HS-27A (cell line): ENCODE measurements at regions not wholly inside any gene's neighbourhood (a gene's known extent, or its start where the extent isn't known, plus 50 kb on each side); places are given as distances from the start of the nearest gene placed in this dataset.
A peak's percentile ranks its signal among the peaks of the same experiment; 100 is the strongest.

Experiments
- DNase-seq: peaks from one replicate; pipeline ENCODE4 v3.0.0-alpha.2; 2012; ENCODE audit warnings: low read depth, missing footprints

DNA sequence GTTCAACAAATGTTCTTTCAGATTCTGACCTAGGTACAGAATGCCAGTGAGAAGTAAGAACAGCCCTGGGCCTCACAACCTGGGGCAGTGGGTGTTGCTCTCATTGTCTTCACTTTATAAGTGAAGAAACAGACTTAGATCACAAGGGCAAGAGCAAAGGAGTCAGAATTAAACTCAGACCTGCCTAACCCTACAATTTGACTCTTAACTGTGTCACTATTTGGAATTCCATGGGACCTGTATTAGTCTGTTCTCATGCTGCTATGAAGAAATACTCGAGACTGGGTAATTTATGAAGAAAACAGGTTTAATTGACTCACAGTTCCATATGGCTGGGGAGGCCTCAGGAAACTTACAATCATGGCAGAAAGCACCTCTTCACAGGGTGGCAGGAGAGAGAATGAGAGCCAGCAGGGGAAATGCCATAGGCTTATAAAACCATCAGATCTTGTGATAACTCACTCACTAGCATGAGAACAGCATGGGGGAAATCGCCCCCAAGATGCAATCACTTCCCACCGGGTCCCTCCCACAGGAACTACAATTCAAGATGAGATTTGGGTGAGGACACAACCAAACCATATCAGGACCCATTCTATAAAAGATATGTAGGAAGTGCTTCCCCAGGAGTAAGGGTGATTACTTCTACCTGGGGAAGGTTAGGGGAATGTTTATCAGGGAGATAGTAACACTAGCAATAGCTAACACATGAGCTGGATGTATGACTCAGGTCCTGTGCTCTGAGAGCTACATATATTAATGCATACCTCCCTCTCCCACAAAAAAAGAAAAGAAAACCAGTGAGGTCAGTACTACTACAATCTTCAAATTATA lies 270.1 kb downstream of the SOX9 start:
- peak; percentile 69 for DNase-seq

DNA sequence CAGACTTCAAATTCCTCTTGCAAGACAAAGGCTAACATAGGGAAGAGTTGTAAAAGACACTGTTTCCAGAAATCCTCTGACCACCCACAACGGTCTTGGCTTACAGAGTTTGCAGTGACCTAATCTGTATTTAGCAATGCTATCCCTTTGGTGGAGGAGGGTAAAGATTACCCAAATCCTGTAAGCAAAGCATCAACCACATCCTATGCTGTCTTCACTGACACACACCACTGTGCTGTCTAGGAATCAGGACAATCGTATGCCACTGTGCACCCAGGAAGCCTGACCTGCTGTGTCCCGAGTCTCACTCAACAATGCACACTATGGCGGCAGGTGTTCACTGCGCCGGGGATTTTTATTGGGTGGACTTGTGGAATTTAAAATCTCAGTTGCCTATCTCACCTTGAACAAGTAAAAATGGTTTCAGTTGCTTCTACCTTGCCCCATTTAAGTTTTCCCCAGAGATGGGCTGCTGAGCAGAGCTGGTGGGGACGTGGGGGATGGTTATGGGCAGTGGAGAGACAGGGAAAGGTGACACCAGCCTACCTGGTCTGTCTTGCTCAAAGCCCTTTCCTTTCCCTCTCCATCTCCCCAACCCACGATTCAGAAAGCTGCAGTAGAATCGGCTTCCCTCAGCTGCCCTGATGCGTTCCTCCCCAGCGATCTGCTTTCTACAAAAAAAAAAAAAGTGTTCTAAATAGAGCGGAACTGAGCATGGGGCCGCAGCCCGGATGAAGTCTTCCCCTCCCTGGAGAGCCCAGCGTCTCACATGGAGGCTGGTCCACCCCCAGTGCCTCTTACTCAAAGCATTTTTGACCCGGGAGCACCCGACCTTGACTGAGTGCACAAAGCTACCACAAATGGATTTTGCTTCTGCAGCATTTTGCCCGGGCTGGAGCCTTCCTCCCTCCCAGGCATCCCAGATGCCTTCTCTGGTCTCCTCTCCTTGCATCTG lies 271.5 kb downstream of the SOX9 start:
- DNase-seq = no peak

DNA sequence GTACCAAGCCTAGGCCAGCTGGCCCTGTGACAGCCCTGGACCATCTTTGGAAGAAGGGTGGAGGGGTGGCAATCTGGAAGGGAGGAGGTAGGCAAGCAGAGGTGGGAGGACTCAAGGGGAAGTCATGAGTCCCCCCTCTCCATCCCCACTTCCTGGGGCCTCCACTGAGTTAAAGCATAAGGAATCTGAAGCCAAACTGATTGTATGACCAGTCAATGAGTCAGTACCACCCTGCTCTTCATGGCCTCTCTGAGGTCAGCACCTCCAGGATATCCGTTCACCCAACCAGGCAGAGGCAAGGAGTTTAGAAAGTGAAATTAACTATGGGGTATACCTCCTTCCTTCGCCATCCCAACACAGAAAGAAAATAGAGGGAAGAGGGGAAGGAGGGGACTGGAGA lies 272.7 kb downstream of the SOX9 start:
- peak; percentile 69 for DNase-seq

DNA sequence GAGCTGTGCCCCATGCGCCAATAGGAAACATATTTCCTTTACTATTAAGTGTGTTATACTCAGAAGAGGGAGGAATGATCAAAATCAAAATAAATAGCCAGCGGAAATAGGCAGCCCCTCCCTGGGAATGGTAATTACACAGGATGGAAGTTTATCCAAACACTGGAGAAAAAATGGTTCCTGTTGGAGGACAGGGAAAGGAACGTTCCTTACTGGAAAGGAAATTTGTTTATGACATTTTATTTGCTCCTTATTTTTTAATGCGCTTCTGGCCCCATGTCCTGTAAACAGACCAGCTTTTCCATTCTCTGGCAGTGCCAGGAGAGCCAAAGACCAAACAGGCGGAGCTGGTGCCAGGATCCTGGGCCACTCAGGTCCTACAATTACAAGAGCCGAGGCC lies 273.7 kb downstream of the SOX9 start:
- no peak for DNase-seq

DNA sequence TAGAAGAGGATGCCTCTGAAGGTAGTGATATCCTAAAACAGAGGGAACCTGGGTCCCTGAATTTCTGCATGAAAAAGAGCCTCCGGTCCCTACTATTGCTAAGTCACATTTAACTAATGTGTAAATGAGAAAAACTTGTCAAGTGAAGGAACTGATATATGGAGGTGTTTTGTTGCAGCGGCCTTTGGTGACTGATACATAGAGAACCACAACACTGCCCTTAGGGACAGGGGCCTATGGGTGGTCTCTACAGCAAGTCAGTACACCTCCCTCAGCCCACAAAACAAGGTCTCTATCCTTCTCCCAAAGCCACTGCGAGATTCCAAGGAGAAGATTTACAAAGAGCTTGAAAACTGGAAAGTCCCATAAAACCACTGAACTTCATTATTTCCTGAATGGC lies 275.3 kb downstream of the SOX9 start:
- DNase-seq = no peak

DNA sequence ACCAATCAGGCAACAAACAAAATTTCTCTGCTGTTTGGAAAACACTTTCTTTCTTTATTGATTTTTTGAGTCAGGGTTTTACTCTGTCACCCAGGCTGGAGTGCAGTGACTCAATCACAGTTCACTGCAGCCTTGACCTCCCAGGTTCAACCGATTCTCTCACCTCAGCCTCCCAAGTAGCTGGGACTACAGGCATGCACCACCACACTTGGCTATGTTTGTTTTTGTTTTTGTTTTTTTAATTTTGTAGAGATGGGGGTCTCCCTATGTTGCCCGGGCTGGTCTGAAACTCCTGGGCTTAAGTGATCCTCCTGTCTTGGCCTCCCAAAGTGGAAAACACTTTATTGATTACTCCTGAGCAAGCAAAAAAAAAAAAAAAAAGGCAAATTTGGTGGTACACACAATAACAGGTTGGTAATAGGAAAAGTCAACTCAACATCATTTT lies 276.4 kb downstream of the SOX9 start:
- no peak for DNase-seq

DNA sequence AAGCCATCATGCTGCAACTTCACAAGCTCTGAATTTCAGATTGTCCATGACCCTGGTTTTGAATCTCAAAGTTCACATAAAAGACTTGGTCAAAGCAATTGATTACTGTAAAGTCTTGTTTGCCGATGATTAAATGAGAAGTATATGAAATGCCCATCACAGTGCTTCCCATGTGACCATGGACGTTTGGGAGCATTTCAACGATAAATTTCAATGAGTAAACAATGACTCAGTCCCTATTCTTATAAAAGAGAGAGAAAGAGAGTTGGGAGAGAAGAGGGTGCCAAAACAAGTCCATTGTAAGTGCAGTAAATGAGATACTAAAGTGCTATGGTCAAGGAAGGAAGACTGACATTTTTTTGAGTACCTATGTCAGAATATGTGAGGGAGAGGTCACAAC lies 276.9 kb downstream of the SOX9 start:
- no peak for DNase-seq

DNA sequence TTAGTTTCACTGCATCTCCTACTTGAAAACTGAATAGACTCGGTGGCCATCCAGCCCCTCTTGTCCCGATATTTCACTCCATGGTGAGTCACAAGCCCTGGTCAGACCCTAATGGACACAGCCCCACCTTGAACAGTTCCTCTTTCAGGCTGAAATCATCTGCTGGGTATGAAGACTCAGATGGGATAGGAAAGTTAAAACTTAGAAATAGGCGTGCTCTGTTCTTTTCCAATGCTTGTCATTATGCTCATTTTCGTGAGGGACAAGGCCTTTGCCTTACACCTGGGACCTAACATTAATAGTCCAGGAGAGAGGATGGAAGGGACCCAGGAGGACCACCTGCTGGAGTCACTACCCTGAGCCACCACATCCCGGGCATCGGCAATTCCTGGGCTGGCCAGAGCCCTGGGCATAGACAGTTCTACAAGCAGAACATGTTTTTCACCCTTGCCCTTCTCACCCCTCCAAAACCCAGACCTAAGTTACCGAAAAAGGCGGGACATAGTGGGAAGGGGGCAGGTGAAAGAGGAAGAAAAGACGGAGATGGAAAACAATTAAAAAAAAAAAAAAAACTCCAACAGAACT lies 278.3 kb downstream of the SOX9 start:
- DNase-seq = no peak

DNA sequence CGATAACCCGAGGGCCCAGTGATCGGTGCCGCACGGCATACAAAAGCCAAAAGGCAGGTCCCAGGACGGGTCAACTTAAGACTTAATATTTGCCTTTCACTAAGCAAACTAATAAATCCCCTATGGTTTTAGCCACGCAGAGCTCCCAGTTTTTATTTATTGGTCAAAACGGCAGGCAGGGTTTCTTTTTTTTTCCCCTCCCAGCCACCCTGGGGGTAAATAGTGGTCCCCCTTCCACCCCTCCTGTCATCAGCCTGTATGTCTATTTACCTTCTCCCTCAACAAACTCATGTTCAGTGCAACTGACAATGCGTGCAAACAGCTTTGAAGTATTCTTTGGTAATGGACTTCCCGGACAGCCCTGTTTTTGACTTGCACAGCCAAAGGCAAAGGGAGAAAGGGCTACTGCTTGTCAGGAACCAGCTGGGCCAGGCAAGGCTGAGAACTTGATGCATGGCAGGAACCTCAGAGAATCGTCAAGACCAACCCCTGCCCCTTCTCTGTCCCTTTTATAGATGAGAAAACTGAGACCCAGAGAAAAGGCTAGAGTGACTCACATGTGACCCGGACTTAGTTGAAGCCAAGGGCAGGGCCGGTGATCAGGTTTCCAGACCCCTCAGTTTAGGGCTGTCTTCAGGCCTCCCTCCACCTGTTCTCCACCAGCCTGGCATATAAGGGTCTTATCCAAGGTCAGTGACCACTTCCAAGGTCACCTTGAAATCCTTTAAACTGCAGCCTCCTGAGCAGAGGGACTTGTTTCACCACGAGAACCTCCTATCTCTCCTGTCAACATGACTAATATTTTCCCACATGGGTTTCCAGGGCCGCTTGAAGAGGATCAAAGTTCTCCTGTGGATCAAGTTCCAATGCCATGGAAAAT lies 279.0 kb downstream of the SOX9 start:
- DNase-seq = no peak

DNA sequence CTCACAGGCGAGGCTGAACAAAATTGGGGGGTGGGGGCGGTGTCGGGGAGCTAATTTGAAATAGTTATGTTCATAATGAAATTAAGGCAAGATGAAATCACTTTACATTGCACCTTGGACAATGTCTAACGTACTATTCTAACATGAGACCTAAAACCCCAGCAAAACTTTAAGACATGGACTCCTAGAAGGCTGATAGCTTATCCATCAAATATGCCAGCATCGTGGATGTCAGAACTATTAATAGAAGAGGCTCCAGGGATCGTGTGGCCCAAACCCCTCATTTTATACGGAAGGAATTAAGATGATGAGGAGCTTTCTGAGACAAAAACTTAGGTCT lies 279.6 kb downstream of the SOX9 start:
- DNase-seq = no peak

DNA sequence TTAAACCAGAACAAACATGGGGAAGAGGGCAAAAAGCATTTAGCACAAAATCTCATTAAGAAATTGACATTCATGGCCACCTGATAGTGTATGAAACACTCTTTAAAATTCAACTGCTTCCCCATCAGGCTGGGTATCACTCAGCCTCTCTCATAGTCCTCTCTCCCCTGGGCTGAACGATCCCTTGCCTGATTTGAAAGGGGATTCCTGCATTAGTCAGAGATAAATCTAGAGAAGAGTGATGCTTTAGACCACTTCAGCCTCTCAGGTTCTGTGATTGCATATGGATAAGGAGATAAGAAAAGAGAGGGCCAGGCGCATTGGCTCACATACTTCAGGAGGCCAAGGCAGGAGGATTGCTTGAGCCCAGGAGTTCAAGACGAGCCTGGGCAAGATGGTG lies 280.0 kb downstream of the SOX9 start:
- no peak for DNase-seq

DNA sequence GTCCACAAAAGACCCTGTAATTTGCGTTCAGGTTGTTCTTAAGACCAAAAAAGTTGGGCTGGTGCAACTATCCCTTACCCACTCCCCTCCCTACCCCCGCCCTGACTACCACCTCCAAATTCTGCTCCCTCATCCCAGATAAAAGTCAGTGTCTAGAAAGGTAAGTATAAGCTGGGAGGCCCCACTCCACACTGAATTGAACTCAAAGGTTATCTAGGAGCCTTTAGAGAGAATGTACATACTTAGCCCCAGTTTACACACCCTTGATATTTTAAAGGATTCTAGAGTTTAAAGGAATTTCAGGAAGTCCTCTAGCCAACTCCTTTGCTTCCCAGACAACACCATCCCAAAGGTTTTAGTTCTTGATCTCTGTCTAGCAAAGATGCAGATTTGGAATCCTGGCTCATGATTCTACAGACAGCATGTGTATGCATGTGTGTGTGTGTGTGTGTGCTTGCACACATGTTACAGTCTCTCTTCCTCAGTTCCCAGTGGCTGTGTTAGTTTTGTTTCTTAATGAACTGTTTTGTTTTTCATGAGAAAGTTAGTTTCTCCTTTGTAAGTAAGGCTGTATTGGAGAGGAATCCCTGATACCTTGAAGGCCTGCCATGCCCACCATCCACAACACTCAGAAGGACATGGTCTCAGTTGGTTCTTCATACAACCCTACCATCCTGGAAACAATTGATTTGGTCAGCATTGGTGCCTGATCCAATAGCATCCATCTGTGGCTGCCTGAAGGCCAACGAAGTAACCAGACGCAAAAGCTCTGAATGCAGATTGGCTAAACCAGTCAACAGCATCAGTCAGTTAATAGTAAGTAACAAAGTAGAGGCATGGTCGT lies 281.3 kb downstream of the SOX9 start:
- no peak for DNase-seq

DNA sequence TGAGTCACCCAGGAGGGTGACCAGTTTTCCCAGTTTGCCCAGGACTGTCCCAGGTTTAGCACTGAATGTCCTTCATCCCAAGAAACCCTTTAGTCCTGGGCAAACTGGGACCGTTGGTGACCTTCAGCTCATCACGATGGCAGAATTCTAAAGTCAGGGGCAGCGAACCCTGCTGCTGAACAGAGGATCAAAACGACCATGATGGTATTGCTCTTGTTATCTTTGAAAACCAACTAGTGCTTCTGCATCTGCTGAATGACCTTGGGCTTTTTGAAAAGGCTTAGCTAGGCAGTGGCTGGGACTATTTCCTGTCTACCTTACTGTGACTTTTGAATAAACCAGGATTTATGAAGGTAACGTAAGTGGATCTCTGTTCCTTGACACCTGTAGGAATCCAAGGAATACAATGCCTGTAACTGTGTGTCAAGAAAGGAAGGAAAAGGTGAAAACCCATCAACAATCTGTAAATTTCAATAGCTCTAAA lies 281.9 kb downstream of the SOX9 start:
- DNase-seq = no peak

DNA sequence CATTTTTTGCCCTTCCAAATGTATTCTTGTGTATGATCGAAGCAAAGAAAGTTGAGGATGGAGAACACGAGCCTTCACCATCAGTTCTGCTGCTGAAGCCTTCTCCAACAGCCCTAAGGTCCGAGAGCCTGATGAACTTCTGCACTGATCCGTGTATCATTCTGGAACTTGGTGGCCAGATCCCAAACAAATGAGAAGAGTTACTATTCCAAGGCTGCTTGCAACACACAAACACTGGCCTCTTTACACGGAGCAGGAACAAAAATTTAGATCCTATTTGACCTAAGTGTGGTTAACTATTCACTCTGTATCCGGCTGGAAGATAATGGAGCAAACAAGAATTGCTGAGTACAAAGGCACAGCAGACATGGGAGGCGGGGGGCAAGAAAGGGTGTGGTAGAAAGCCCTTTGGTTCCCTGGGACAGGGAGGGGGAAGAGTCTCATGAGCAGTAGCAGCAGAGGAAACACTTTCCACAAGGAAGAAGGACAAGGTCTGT lies 282.9 kb downstream of the SOX9 start:
- DNase-seq = no peak

DNA sequence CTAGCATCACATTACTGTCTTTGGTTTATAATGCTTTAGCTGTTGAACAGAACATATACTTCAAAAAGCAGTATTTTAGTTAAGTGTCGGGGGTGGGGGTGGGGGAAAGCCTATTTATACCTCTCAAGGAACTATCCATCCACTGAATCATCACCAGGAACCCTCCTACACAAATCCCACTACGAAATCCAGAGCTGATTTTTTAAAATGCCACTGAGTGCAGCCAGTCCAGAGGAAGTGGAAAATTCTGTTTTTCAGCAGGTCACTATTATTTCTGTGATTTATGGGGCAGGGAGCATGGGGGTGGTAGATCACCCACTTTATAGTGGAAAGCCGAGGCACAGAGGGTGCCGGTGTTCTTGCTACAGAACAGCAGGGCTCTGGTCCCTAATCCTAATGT lies 284.1 kb downstream of the SOX9 start:
- DNase-seq = no peak

DNA sequence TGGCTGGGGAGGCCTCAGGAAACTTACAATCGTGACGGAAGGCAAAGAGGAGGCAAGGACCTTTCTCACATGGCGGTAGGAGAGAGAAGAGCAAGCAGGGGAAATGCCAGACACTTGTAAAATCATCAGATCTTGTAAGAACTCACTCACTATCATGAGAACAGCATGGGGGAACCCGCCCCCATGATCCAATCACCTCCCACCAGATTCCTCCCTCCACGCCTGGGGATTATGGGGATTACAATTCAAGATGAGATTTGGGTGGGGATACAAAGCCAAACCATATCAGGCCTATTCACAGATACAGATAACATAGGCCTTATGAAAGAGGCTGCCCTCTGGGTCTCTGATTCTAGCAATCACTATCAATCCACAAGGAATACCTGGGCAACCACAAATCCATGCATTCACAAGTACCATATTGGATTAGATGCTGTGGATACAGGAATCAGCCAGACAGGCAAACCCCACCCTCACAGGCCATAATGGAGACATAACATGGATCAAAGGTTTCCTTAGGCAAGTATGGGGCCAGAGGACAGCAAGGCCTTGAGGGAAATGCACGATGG lies 284.9 kb downstream of the SOX9 start:
- no peak for DNase-seq

DNA sequence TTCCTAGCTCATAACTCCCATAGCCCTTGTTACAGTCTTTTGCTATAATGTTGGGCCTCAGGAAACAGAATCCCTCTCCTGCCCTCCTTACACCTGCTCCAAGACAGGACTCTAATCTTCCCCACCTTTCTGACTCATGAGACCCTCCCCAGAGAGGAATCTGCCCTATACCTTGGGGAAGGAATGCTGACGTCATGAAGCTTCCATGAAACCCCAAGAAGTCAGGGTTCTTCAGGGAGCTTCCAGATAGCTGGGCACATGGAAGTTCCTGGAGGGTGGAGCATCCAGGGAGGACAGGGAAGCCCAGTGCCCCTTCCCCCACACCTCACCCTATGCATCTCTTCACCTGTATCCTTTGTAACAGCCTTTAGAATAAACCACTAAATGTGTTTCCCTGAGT lies 285.7 kb downstream of the SOX9 start:
- no peak for DNase-seq

DNA sequence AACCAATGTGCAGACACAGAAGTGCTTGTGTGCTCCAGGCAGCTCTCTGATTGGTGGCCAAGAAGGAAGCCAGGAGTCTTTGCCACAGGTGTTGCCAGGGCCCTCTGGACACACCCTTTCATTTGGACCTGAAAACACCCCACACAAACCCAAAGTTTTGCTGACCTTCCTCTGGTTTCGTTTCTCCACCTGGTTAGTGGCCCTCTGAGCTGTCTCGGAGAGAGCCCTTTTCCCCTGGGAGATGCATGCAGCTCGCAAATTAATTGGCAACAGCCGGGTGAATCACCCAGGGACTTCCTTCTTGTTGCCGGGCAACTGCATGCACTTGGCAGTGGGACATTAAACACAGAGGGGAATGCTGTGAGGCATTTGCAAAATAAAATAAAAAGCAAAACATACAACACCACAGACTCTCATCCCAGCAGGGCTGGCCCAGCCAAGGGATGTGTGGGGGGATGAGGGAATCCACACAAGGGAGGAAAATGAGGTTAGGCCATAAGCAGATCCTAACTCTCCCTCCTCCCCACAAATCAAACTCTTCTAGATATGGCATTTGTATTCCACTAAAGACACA lies 286.6 kb downstream of the SOX9 start:
- no peak for DNase-seq

DNA sequence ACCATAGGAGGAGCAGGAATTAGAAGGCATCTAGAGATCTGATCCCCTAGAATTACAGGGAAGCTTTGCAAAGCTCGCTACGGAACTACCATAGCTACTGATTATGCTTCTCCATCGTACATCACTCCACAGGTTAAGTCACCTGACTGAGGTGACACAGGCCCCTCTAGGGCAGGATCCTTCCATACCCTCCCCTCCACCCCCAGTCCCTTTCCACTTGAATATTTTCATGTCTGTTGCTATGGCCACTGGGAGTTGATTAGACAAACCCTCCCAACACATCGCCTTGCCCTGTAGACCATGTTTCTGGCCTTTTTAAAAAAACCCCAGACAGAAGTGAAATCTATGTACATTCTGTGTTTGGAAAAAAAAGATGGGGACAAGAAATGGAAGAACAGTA lies 287.1 kb downstream of the SOX9 start:
- DNase-seq = no peak

DNA sequence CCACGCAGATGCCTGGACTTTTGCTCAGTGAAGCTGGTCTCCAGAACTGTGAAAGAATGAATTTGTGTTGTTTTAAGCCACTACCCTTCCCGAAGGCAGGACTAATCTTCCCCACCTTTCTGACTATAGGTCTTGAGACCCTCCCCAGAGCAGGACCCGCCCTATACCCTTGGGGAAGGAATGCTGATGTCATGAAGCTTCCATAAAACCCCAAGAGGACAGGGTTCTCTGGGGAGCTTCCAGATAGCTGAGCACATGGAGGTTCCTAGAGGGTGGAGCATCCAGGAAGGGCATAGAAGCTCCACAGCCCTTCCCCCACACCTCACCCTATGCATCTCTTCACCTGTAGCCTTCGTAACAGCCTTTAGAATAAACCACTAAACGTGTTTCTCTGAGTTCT lies 287.8 kb downstream of the SOX9 start:
- DNase-seq = no peak
